GM18909 (cell line): ENCODE measurements at regions not wholly inside any gene's neighbourhood (a gene's known extent, or its start where the extent isn't known, plus 50 kb on each side); places are given as distances from the start of the nearest gene placed in this dataset.

Experiments used
- ATAC-seq: cut with Tn5 transposase; IDR thresholded peaks from one replicate; pipeline ENCODE4 v1.9.1; 2021; ENCODE audit warnings: mild to moderate bottlenecking; ENCODE audit not compliant: unreplicated experiment, poor library complexity

- no peak for ATAC-seq
Measured at GRCh38 chr5:40306869-40307487, 372.7 kb upstream of the PTGER4 start.

GRCh38 chr5:40292006-40292405 is 387.7 kb upstream of the PTGER4 start:
- ATAC-seq: no peak

GRCh38 chr5:40291338-40291737 is 388.4 kb upstream of the PTGER4 start:
- ATAC-seq: no peak

- no peak for ATAC-seq
Measured at GRCh38 chr5:40288800-40289485, 390.8 kb upstream of the PTGER4 start.

- no peak for ATAC-seq
Measured at GRCh38 chr5:40284863-40285262, 394.9 kb upstream of the PTGER4 start.

GRCh38 chr5:40278881-40279280 is 400.8 kb upstream of the PTGER4 start:
- no peak for ATAC-seq

- ATAC-seq: no peak
Measured at GRCh38 chr5:40277161-40277906, 402.4 kb upstream of the PTGER4 start.

- ATAC-seq: no peak
Measured at GRCh38 chr5:40276426-40277102, 403.2 kb upstream of the PTGER4 start.

GRCh38 chr5:40274568-40274967 is 405.1 kb upstream of the PTGER4 start:
- no peak for ATAC-seq

GRCh38 chr5:40273936-40274335 is 405.8 kb upstream of the PTGER4 start:
- no peak for ATAC-seq

GRCh38 chr5:40271476-40271875 is 408.2 kb upstream of the PTGER4 start:
- ATAC-seq: no peak

- ATAC-seq: no peak
Measured at GRCh38 chr5:40270274-40270845, 409.4 kb upstream of the PTGER4 start.

- ATAC-seq: no peak
Measured at GRCh38 chr5:40268088-40268487, 411.6 kb upstream of the PTGER4 start.

GRCh38 chr5:40266952-40267351 is 412.8 kb upstream of the PTGER4 start:
- no peak for ATAC-seq

- no peak for ATAC-seq
Measured at GRCh38 chr5:40261984-40262383, 417.7 kb upstream of the PTGER4 start.

GRCh38 chr5:40260361-40260760 is 419.4 kb upstream of the PTGER4 start:
- ATAC-seq: no peak

- no peak for ATAC-seq
Measured at GRCh38 chr5:40258222-40258621, 421.5 kb upstream of the PTGER4 start.

GRCh38 chr5:40240671-40241070 is 439.0 kb upstream of the PTGER4 start:
- no peak for ATAC-seq

- no peak for ATAC-seq
Measured at GRCh38 chr5:40240111-40240510, 439.6 kb upstream of the PTGER4 start.

- no peak for ATAC-seq
Measured at GRCh38 chr5:40238066-40238745, 441.5 kb upstream of the PTGER4 start.
